GM13976 (cell line): ENCODE measurements at regions not wholly inside any gene's neighbourhood (a gene's known extent, or its start where the extent isn't known, plus 50 kb on each side); places are given as distances from the start of the nearest gene placed in this dataset.

ENCODE experiments used
- DNase-seq: peaks from one replicate; pipeline ENCODE4 v3.0.0; 2012; ENCODE audit warnings: low spot score
- CTCF ChIP-seq: IDR thresholded peaks from 2 replicates; pipeline ENCODE4 v1.5.1; 2012; ENCODE audit warnings: borderline replicate concordance, mild to moderate bottlenecking; ENCODE audit not compliant: insufficient read depth; ENCODE audit errors: extremely low read depth, missing control alignments, control extremely low read depth
- in situ Hi-C: fragments of 300-500 bp; cut with MboI; formaldehyde crosslinking; loops from one replicate; pipeline ENCODE4 v1.12.0; 2022; ENCODE audit warnings: low sequenced_read_pairs, mixed read lengths, inconsistent platforms; ENCODE audit not compliant: unreplicated experiment

GRCh38 chr3:159870723-159871122, 117.9 kb upstream of the IL12A start:
- DNase-seq: no peak
- no peak for TF ChIP-seq CTCF
- in situ Hi-C loops: no loop called here

- in situ Hi-C loops: no loop called here
- no peak for TF ChIP-seq CTCF
- DNase-seq: no peak
Observed at GRCh38 chr3:159872374-159873109, 116.1 kb upstream of the IL12A start.

- in situ Hi-C loops: loop anchor here (25.0 kb wide), 1 partner anchor 462 kb away; no protein-coding TSS in a partner anchor
- no peak for TF ChIP-seq CTCF
- no peak for DNase-seq
Observed at GRCh38 chr3:159875116-159875515, 113.5 kb upstream of the IL12A start.

- TF ChIP-seq CTCF: no peak
- in situ Hi-C loops: loop anchor here (25.0 kb wide), 1 partner anchor 459 kb away; no protein-coding TSS in a partner anchor
- DNase-seq: no peak
Observed at GRCh38 chr3:159877924-159878323, 110.7 kb upstream of the IL12A start.

- DNase-seq: no peak
- TF ChIP-seq CTCF: no peak
- in situ Hi-C loops: loop anchor here (25.0 kb wide), 1 partner anchor 458 kb away; no protein-coding TSS in a partner anchor
Observed at GRCh38 chr3:159879146-159879545, 109.5 kb upstream of the IL12A start.

- in situ Hi-C loops: loop anchor here (25.0 kb wide), 1 partner anchor 458 kb away; no protein-coding TSS in a partner anchor
- TF ChIP-seq CTCF: no peak
- DNase-seq: no peak
Observed at GRCh38 chr3:159879598-159879997, 109.0 kb upstream of the IL12A start.

- in situ Hi-C loops: loop anchor here (5.0 to 25.0 kb wide), 2 partner anchors 121 to 456 kb away; no protein-coding TSS in a partner anchor
- no peak for TF ChIP-seq CTCF
- no peak for DNase-seq
Observed at GRCh38 chr3:159881208-159881607, 107.4 kb upstream of the IL12A start.
